Neural cell (in vitro differentiated cells): ENCODE measurements at regions not wholly inside any gene's neighbourhood (a gene's known extent, or its start where the extent isn't known, plus 50 kb on each side); places are given as distances from the start of the nearest gene placed in this dataset.

ENCODE experiments used
- CTCF ChIP-seq: fragments of 450-650 bp; IDR thresholded peaks from 2 replicates; pipeline ENCODE4 v1.5.1; 2014; ENCODE audit warnings: antibody characterized with exemption, mild to moderate bottlenecking, moderate library complexity; ENCODE audit not compliant: poor library complexity, severe bottlenecking
- EP300 ChIP-seq: fragments of 450-650 bp; conservative IDR thresholded peaks from 2 replicates; pipeline ENCODE4 v1.6.1; 2014; ENCODE audit warnings: antibody characterized with exemption, mild to moderate bottlenecking, moderate library complexity; ENCODE audit not compliant: poor library complexity, severe bottlenecking
- EZH2 ChIP-seq: fragments of 200-600, 300-800 bp; shearing (Covaris generic), sonication (generic); IDR thresholded peaks from 2 replicates; pipeline ENCODE4 v1.6.1; 2014; ENCODE audit warnings: antibody characterized with exemption, low read length, borderline replicate concordance, mild to moderate bottlenecking; ENCODE audit not compliant: insufficient read depth, poor library complexity, severe bottlenecking
- MXI1 ChIP-seq: fragments of 450-650 bp; conservative IDR thresholded peaks from 2 replicates; pipeline ENCODE4 v1.6.1; 2014; ENCODE audit warnings: antibody characterized with exemption, mild to moderate bottlenecking; ENCODE audit not compliant: poor library complexity, severe bottlenecking
- POLR2AphosphoS5 ChIP-seq: IDR thresholded peaks from 2 replicates; pipeline ENCODE4 v1.6.1; 2012
- RAD21 ChIP-seq: fragments of 450-650 bp; conservative IDR thresholded peaks from 2 replicates; pipeline ENCODE4 v1.6.1; 2014; ENCODE audit warnings: antibody characterized with exemption, mild to moderate bottlenecking, moderate library complexity
- SMC3 ChIP-seq: fragments of 450-650 bp; conservative IDR thresholded peaks from 2 replicates; pipeline ENCODE4 v1.6.1; 2014; ENCODE audit warnings: antibody characterized with exemption, mild to moderate bottlenecking, moderate library complexity; ENCODE audit not compliant: poor library complexity
- TAF1 ChIP-seq: IDR thresholded peaks from 2 replicates; pipeline ENCODE4 v1.6.1; 2012; ENCODE audit warnings: low read depth

DNA sequence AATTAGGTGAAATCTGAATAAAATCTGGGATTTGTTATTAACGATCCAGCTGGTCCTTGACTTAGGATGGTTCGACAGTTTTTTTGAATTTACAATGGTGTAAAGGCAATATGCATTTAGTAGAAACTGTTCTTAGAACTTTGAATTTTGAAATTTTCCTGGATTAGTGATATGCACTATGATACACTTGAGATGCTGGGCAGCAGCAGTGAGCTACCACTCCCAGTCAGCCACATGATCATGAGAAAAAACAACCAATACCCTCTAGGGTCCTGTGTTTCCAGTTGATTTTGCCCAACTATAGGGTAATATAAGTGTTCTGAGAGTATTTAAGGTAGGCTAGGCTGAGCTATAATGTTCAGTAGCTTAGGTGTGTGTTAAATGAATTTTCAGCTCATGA, 303.7 kb downstream of the GPAT3 start:
- TF ChIP-seq CTCF (no peak), RAD21 (no peak), POLR2AphosphoS5 (no peak), TAF1 (no peak), EZH2 (no peak), EP300 (no peak), SMC3 (no peak), MXI1 (no peak)
